HG02588 (cell line): ENCODE measurements at regions not wholly inside any gene's neighbourhood (a gene's known extent, or its start where the extent isn't known, plus 50 kb on each side); places are given as distances from the start of the nearest gene placed in this dataset.
"Not testable (repeated sequence)": the region's sequence is repeated elsewhere in the genome, so short reads cannot be mapped to it uniquely, and the experiment has no call there.

Experiments
- ATAC-seq: cut with Tn5 transposase; IDR thresholded peaks from one replicate; pipeline ENCODE4 v1.9.1; 2021; ENCODE audit warnings: mild to moderate bottlenecking, moderate library complexity; ENCODE audit not compliant: unreplicated experiment

GRCh38 chrX:134045372-134045771 is 60.0 kb upstream of the GPC3 start:
- ATAC-seq: not testable (repeated sequence)

DNA sequence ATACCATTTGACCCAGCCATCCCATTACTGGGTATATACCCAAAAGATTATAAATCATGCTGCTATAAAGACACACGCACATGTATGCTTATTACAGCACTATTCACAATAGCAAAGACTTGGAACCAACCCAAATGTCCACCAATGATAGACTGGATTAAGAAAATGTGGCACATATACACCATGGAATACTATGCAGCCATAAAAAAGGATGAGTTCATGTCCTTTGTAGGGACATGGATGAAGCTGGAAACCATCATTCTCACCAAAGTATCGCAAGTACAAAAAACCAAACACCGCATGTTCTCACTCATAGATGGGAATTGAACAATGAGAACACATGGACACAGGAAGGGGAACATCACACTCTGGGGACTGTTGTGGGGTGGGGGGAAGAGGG is 81.7 kb upstream of the GPC3 start:
- ATAC-seq: not testable (repeated sequence)

GRCh38 chrX:134071899-134072298 is 86.5 kb upstream of the GPC3 start:
- not testable (repeated sequence) for ATAC-seq

- no peak for ATAC-seq
Observed at GRCh38 chrX:134073341-134073740, 87.9 kb upstream of the GPC3 start.

DNA sequence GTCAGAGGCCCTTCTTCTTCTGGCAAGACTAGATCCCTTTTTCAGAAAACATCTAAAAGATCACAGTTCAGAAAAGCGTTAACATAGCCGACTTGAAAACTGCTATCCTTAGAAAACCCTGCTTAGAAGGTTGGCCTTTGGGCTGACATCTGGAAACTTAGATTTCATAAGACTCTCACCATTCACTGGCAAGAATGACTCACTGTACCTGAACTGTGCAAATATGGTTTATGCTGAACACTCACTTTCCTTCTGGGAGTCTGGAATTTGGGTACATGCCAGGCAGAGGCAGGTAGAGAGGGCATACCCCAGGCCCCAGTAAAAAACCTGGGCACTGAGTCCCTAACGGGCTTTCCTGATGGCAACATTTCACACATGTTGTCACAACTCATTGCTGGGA is 88.8 kb upstream of the GPC3 start:
- ATAC-seq: no peak

GRCh38 chrX:134075894-134076718 is 90.7 kb upstream of the GPC3 start:
- ATAC-seq: no peak

DNA sequence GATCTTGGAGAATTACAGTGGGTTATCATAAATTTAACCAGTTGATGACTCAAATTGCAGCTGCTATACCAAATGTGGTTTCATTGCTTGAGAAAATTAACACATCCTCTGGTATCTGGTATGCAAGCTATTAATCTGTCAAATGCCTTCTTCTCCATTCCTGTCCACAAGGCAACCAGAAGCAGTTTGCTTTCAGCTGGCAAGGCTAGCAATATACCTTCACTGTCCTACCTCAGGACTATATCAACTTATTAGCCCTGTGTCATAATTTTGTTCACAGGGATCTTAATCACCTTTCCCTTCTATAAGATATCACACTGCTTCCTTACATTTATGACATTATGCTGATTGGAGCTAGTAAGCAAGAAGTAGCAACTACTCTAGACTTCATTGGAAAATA is 110.0 kb upstream of the GPC3 start:
- no peak for ATAC-seq

DNA sequence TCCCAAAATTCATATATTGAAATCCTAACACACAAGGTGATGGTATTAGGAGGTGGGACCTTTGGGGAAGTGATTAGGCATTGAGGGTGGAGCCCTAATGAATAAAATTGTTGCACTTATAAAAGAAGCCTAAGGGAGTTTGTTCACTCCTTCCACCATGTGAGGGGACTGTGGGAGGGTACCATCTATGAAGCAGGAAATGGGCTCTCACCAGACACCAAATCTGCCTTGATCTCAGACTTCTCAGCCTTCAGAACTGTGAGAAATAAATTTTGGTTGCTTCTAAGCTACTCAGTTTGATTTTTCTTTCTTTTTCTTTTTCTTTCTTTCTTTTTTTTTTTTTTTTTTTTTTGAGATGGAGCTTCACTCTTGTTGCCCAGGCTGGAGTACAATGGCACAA is 116.2 kb upstream of the GPC3 start:
- ATAC-seq: no peak

- no peak for ATAC-seq
Observed at GRCh38 chrX:134115270-134115669, 121.7 kb upstream of the CCDC160 start.

DNA sequence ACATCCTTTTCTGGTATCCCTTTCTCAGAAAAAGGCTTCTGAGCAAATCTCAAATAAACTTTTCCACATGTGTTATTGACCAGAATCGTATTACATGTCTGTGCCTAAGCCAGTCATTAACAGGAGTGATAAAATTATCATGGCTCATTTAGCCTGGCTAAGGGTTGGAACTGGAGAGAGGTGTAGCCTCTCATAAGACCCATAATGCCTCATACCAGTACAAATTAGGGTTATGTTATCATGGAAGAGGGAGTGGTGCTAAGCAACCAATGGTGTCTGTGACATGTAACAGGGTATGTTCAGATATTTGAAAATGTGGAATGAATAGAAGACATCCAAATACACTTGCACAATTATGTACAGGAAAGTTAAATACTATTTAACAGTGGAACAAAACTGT is 99.6 kb upstream of the CCDC160 start:
- ATAC-seq: no peak

DNA sequence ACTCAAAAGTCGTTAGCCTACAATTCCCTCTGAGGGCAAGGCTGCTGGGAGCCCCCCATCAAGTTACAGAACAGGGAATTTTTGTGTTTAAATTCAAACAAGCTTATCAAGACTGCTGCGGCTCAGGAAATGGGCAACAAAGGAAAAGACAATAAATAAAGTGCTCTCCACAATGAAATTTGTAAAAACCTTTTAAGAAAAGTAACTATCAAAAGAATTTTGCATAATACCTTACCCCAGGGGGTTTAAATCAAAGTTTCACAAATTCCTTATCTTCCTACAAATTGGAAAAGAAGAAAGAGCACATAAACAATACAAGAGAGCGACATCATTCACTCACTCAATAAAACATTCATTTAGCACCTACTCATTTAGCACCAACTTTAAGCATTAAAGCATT is 97.9 kb upstream of the CCDC160 start:
- ATAC-seq: no peak

DNA sequence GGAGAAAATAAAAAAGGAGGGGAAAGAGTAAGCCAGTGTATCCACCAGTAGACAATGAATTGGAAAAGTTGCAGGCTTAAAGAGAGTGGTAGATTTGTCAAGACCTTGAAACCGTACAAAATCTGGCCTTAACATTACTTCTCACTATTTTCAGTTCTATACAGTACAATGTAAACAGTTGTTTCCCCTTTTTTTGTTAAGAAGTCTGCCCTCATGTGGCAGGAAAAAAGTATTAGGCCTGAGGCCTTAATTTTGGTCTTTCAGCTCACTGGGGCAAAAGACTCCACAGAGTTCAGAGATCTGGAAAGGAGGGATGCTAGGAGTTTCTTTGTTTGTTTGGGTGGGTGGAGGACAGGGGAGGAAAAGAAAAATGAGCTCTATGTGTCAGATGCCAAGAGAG is 92.8 kb upstream of the CCDC160 start:
- no peak for ATAC-seq

GRCh38 chrX:134146493-134146892 is 90.5 kb upstream of the CCDC160 start:
- ATAC-seq: no peak

DNA sequence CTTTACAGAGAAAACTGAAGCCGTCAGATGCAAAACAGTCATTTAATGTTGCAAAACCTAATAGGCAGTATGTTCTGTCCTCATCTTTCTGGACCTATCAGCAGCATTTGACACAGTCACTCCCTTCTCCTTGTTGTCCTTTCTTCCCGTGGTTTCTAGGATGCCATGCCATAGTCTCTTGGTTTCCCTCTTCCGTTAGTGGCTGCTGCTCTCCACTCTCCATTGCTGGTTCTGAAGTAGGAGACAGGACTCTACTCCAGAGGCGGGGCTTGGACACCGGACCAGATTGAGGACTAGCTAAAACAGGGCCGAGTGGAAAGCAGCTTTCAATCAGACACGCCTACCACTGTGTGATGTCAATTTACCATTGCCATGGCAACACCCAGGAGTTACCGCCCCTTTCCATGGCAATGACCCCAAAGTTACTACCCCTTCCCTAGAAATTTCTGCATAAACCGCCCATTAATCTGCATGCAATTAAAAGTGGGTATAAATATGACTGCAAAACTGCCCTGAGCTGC is 88.8 kb upstream of the CCDC160 start:
- ATAC-seq: no peak

GRCh38 chrX:134158821-134159512 is 78.0 kb upstream of the CCDC160 start:
- ATAC-seq: no peak

DNA sequence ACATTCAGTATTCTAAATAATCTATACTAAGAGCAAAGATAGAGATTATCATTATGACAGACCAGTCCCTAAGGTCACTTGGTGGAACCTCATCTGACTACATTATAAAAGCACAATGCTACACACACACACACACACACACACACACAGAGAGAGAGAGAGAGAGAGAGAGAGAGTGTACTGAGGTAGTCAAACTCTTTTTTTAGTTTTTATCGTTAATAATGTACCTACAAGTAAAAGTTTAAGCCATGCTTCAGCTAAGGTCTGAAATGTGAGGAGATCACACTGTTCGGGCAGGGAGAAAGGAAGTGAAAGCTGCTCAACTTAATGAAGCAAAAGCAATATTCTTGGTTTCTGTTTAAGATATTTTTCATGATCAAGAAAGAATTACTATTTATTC is 75.8 kb upstream of the CCDC160 start:
- ATAC-seq: peak; percentile 73

- ATAC-seq: no peak
Observed at GRCh38 chrX:134162032-134162431, 75.0 kb upstream of the CCDC160 start.

DNA sequence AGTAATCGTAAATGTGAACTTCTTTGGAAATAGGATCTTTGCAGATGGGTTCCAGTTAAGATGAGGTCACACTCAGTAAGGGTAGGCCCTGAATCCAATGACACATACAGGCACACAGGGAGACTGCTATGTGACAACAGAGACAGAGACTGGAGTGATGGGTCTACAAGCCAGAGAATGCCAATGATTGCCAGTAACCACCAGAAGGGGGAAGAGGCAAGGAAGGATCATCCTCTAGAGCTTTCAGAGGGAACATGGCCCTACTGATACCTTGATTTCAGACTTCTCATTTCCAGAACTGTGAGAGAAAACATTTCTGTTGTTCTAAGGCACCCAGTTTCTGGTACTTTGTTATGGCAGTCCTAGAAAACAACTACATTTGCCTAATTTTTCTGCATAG is 73.1 kb upstream of the CCDC160 start:
- ATAC-seq: no peak

DNA sequence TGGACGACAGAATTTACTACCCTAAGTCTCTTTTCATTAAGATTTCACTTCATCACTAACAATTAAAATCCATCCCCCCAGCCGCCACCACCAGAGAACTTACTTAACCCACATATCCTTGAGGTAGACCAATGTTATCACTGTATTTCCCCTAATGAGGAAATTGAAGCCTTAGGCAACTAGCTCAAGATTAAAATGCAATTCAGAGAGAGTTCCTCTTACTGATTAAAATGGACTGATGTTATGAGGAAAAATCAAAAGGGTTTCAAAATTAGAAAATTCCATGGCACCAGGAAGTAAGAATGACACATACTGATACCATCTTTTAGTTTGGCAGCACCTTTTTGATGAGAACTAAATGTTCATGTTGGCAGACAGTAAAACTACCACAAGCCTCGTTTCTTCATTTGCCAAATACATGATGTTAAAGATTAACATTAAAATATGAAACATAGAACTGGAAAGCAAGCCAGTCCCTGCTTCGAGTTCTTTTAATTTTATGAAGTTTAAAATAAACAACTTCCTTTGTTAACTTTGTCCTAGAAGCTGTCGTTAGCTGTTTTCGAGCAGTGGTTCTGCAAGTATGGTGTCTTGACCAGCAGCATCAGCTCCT is 69.3 kb upstream of the CCDC160 start:
- ATAC-seq: no peak

- ATAC-seq: peak; percentile 40
Observed at GRCh38 chrX:134171661-134172587, 65.1 kb upstream of the CCDC160 start.
